ENCODE measurements at regions not wholly inside any gene's neighbourhood (a gene's known extent, or its start where the extent isn't known, plus 50 kb on each side); places are given as distances from the start of the nearest gene placed in this dataset.

- H3K36me3 ChIP-seq (ENCODE audit: insufficient read depth, low read length) = no peaks in the 10 kb centered on the region
- H3K9me3 ChIP-seq (ENCODE audit: insufficient read depth, low read depth, low read length) = no peaks in the 10 kb centered on the region
- no peaks in the 10 kb centered on the region for H3K4me1 ChIP-seq (ENCODE audit: insufficient read depth, low read length)
- 100% methylated on average over 1 of the region's 2 CpGs for WGBS
- no peaks in the 10 kb centered on the region for H3K27me3 ChIP-seq (ENCODE audit: insufficient read depth, low read length)
- H3K27ac ChIP-seq (ENCODE audit: low read depth, low read length) = no peak overlapping the region
- H3K9ac ChIP-seq (ENCODE audit: low read depth, low read length) = no peak overlapping the region
- H3K4me3 ChIP-seq (ENCODE audit: low read length) = no peak overlapping the region
Measured at GRCh38 chr4:111494471-111494870, 650.8 kb upstream of the FAM241A start.

- H3K27ac ChIP-seq (ENCODE audit: low read depth, low read length) = no peak overlapping the region
- no peaks in the 10 kb centered on the region for H3K4me1 ChIP-seq (ENCODE audit: insufficient read depth, low read length)
- 86% methylated on average over 1 of the region's 1 CpG for WGBS
- no peaks in the 10 kb centered on the region for H3K27me3 ChIP-seq (ENCODE audit: insufficient read depth, low read length)
- no peak overlapping the region for H3K9ac ChIP-seq (ENCODE audit: low read depth, low read length)
- no peak overlapping the region for H3K4me3 ChIP-seq (ENCODE audit: low read length)
- no peaks in the 10 kb centered on the region for H3K36me3 ChIP-seq (ENCODE audit: insufficient read depth, low read length)
- no peaks in the 10 kb centered on the region for H3K9me3 ChIP-seq (ENCODE audit: insufficient read depth, low read depth, low read length)
Measured at GRCh38 chr4:111494971-111495370, 650.3 kb upstream of the FAM241A start.

- Histone ChIP-seq H3K4me3 (ENCODE audit: low read length) (no peak overlapping the region), H3K27me3 (ENCODE audit: insufficient read depth, low read length) (no peaks in the 10 kb centered on the region), H3K27ac (ENCODE audit: low read depth, low read length) (no peak overlapping the region), H3K9ac (ENCODE audit: low read depth, low read length) (no peak overlapping the region), H3K4me1 (ENCODE audit: insufficient read depth, low read length) (no peaks in the 10 kb centered on the region), H3K9me3 (ENCODE audit: insufficient read depth, low read depth, low read length) (no peaks in the 10 kb centered on the region), H3K36me3 (ENCODE audit: insufficient read depth, low read length) (no peaks in the 10 kb centered on the region)
- WGBS = 89% methylated on average over 3 of the region's 3 CpGs
Measured at GRCh38 chr4:111499291-111499690, 646.0 kb upstream of the FAM241A start.

- H3K36me3 ChIP-seq (ENCODE audit: insufficient read depth, low read length) = no peaks in the 10 kb centered on the region
- 100% methylated on average over 1 of the region's 1 CpG for WGBS
Measured at GRCh38 chr4:111499706-111500105, 645.5 kb upstream of the FAM241A start.

GRCh38 chr4:111500858-111501257 lies 644.4 kb upstream of the FAM241A start:
- Histone ChIP-seq H3K27ac (ENCODE audit: low read depth, low read length) (no peak overlapping the region), H3K4me1 (ENCODE audit: insufficient read depth, low read length) (no peaks in the 10 kb centered on the region), H3K9me3 (ENCODE audit: insufficient read depth, low read depth, low read length) (no peaks in the 10 kb centered on the region), H3K27me3 (ENCODE audit: insufficient read depth, low read length) (no peaks in the 10 kb centered on the region), H3K9ac (ENCODE audit: low read depth, low read length) (no peak overlapping the region), H3K36me3 (ENCODE audit: insufficient read depth, low read length) (no peaks in the 10 kb centered on the region), H3K4me3 (ENCODE audit: low read length) (no peak overlapping the region)
- WGBS = 97% methylated on average over 3 of the region's 3 CpGs

More at GRCh38 chr4:111499706-111500105, 645.5 kb upstream of the FAM241A start:
- Histone ChIP-seq H3K9me3 (ENCODE audit: insufficient read depth, low read depth, low read length) (no peaks in the 10 kb centered on the region), H3K9ac (ENCODE audit: low read depth, low read length) (no peak overlapping the region), H3K4me3 (ENCODE audit: low read length) (no peak overlapping the region), H3K27me3 (ENCODE audit: insufficient read depth, low read length) (no peaks in the 10 kb centered on the region), H3K4me1 (ENCODE audit: insufficient read depth, low read length) (no peaks in the 10 kb centered on the region), H3K27ac (ENCODE audit: low read depth, low read length) (no peak overlapping the region)

- Histone ChIP-seq H3K9me3 (ENCODE audit: insufficient read depth, low read depth, low read length) (no peaks in the 10 kb centered on the region), H3K4me3 (ENCODE audit: low read length) (no peak overlapping the region), H3K9ac (ENCODE audit: low read depth, low read length) (no peak overlapping the region), H3K27me3 (ENCODE audit: insufficient read depth, low read length) (no peaks in the 10 kb centered on the region), H3K36me3 (ENCODE audit: insufficient read depth, low read length) (no peaks in the 10 kb centered on the region), H3K27ac (ENCODE audit: low read depth, low read length) (no peak overlapping the region), H3K4me1 (ENCODE audit: insufficient read depth, low read length) (no peaks in the 10 kb centered on the region)
- 100% methylated on average over 2 of the region's 2 CpGs for WGBS
Measured at GRCh38 chr4:111501946-111502345, 643.3 kb upstream of the FAM241A start.

GRCh38 chr4:111502626-111503025 lies 642.6 kb upstream of the FAM241A start:
- no peak overlapping the region for H3K4me3 ChIP-seq (ENCODE audit: low read length)
- H3K4me1 ChIP-seq (ENCODE audit: insufficient read depth, low read length) = no peaks in the 10 kb centered on the region
- H3K9me3 ChIP-seq (ENCODE audit: insufficient read depth, low read depth, low read length) = no peaks in the 10 kb centered on the region
- no peak overlapping the region for H3K27ac ChIP-seq (ENCODE audit: low read depth, low read length)
- H3K9ac ChIP-seq (ENCODE audit: low read depth, low read length) = no peak overlapping the region
- 92% methylated on average over 1 of the region's 2 CpGs for WGBS
- H3K27me3 ChIP-seq (ENCODE audit: insufficient read depth, low read length) = no peaks in the 10 kb centered on the region
- H3K36me3 ChIP-seq (ENCODE audit: insufficient read depth, low read length) = no peaks in the 10 kb centered on the region

- Histone ChIP-seq H3K9ac (ENCODE audit: low read depth, low read length) (no peak overlapping the region), H3K27me3 (ENCODE audit: insufficient read depth, low read length) (no peaks in the 10 kb centered on the region), H3K36me3 (ENCODE audit: insufficient read depth, low read length) (no peaks in the 10 kb centered on the region), H3K4me1 (ENCODE audit: insufficient read depth, low read length) (no peaks in the 10 kb centered on the region), H3K4me3 (ENCODE audit: low read length) (no peak overlapping the region), H3K9me3 (ENCODE audit: insufficient read depth, low read depth, low read length) (no peaks in the 10 kb centered on the region), H3K27ac (ENCODE audit: low read depth, low read length) (no peak overlapping the region)
- WGBS = 99% methylated on average over 2 of the region's 2 CpGs
Measured at GRCh38 chr4:111506706-111507105, 638.5 kb upstream of the FAM241A start.

GRCh38 chr4:111510535-111510934 lies 634.7 kb upstream of the FAM241A start:
- no peaks in the 10 kb centered on the region for H3K27me3 ChIP-seq (ENCODE audit: insufficient read depth, low read length)
- no peak overlapping the region for H3K4me3 ChIP-seq (ENCODE audit: low read length)
- H3K9ac ChIP-seq (ENCODE audit: low read depth, low read length) = no peak overlapping the region
- H3K27ac ChIP-seq (ENCODE audit: low read depth, low read length) = no peak overlapping the region
- no peaks in the 10 kb centered on the region for H3K36me3 ChIP-seq (ENCODE audit: insufficient read depth, low read length)
- no peaks in the 10 kb centered on the region for H3K9me3 ChIP-seq (ENCODE audit: insufficient read depth, low read depth, low read length)
- H3K4me1 ChIP-seq (ENCODE audit: insufficient read depth, low read length) = no peaks in the 10 kb centered on the region

GRCh38 chr4:111512081-111512783 lies 633.0 kb upstream of the FAM241A start:
- Histone ChIP-seq H3K9me3 (ENCODE audit: insufficient read depth, low read depth, low read length) (no peaks in the 10 kb centered on the region), H3K27me3 (ENCODE audit: insufficient read depth, low read length) (no peaks in the 10 kb centered on the region), H3K36me3 (ENCODE audit: insufficient read depth, low read length) (no peaks in the 10 kb centered on the region), H3K4me3 (ENCODE audit: low read length) (no peak overlapping the region), H3K4me1 (ENCODE audit: insufficient read depth, low read length) (no peaks in the 10 kb centered on the region), H3K27ac (ENCODE audit: low read depth, low read length) (no peak overlapping the region; the same call in 1 of the 2 replicates), H3K9ac (ENCODE audit: low read depth, low read length) (no peak overlapping the region)
- WGBS = 98% methylated on average over 5 of the region's 5 CpGs

GRCh38 chr4:111519683-111520082 lies 625.6 kb upstream of the FAM241A start:
- Histone ChIP-seq H3K36me3 (ENCODE audit: insufficient read depth, low read length) (no peaks in the 10 kb centered on the region), H3K4me3 (ENCODE audit: low read length) (no peak overlapping the region), H3K27ac (ENCODE audit: low read depth, low read length) (no peak overlapping the region), H3K4me1 (ENCODE audit: insufficient read depth, low read length) (no peaks in the 10 kb centered on the region; the same call in 1 of the 2 replicates), H3K9me3 (ENCODE audit: insufficient read depth, low read depth, low read length) (no peaks in the 10 kb centered on the region), H3K27me3 (ENCODE audit: insufficient read depth, low read length) (no peaks in the 10 kb centered on the region), H3K9ac (ENCODE audit: low read depth, low read length) (no peak overlapping the region)
- WGBS = 94% methylated on average over 5 of the region's 5 CpGs

GRCh38 chr4:111530446-111530845 lies 614.8 kb upstream of the FAM241A start:
- H3K4me1 ChIP-seq (ENCODE audit: insufficient read depth, low read length) = no peaks in the 10 kb centered on the region
- no peak overlapping the region for H3K27ac ChIP-seq (ENCODE audit: low read depth, low read length)
- no peak overlapping the region for H3K4me3 ChIP-seq (ENCODE audit: low read length)
- H3K27me3 ChIP-seq (ENCODE audit: insufficient read depth, low read length) = no peaks in the 10 kb centered on the region
- no peaks in the 10 kb centered on the region for H3K36me3 ChIP-seq (ENCODE audit: insufficient read depth, low read length)
- H3K9ac ChIP-seq (ENCODE audit: low read depth, low read length) = no peak overlapping the region
- WGBS = 98% methylated on average over 2 of the region's 2 CpGs
- H3K9me3 ChIP-seq (ENCODE audit: insufficient read depth, low read depth, low read length) = no peaks in the 10 kb centered on the region
